ENCODE measurements at regions not wholly inside any gene's neighbourhood (a gene's known extent, or its start where the extent isn't known, plus 50 kb on each side); places are given as distances from the start of the nearest gene placed in this dataset.

DNA sequence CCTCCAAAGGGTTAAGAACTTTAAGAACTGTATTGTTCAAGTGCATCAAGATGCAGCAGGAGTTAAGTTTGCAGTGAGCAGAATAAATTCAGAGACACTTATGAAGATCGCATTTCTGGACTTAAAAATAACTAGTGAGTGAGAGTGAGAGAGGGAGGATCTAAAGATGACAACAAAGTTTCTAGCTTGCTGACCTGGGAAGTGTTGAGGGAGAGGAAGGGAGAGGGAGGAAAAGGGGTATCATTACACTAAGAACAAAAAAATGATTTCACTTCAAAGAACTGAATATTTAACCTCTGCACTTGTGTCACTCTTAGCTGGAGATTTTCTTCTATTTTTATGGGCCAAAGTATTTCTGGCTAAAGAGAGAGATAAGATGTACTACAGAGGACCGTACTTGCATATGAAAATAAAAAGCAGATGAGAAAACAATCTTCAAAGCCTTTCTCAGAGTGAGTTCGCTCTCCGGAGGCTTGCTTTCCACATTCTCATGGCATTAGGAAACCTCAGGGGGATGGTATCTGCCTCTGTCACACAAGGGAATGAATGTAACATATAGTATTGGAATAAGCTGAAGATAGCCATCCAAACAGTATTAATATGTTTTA is 91.4 kb upstream of the TJP1 start:
- FAIRE-seq, result peak; percentile 95

DNA sequence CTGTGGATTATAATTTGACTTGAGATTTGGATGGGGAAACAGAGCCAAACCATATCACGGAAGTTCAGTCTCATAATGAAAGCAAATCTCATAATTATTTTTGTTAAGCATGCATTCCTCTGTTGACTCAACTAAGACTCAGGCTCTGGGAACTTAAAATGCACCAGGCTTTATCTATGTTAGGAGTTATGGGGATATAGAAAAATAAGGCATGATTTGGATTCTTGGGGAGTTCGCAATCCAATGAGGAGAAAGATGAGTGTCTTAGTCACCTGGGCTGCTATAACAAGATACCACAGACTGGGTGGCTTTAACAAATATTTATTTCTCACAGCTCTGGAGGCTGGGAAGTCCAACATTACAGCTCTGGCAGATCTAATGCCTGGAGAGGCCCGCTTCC is 89.4 kb upstream of the TJP1 start:
- no peak for FAIRE-seq

DNA sequence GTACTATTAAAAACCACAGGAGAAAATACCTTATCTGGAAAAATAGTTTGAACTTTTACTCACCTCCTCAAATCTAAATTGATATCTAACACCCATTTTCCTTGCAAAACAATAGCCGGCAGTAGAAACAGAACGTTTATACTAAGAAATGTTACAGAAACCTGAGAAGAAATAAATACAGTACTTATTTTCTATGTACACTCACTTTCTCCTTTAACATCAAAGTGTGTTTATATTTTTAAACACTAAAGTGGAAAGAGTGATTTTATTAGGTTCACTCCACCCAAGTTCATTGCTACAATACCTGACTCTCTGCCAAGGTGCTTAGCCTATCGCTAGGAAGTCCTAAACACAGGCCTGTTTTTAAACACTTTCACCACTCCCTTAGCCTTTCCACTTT is 87.8 kb upstream of the TJP1 start:
- FAIRE-seq, result peak; percentile 97

DNA sequence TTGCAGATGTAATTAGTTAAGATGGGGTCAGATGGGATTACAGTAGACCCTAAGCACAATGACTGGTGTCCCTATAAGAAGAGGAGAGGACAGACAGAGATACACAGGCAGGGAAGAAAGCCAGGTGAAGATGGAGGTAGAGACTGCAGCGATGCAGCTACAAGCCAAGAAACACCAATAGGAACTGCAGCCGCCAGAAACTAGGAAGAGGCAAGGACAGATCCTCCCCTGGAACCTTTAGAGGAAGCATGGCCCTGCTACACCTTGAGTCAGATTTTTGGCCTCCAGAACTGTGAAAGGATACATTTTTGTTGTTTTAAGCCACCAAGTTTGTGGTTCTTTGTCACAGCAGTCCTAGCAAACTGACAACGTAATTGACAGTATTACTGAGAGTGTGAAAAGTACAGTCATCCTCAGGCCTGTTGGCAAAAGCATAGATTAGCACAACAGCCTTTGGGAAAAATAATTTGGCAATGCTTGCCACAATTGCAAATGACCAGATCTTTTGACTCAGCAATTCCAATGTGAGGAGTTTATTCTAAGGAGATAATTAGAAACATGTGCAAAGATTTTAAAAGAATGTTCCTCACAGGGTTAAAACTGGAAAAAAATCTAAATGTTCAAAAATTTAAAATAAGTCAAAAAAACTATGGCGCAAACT is 82.6 kb upstream of the TJP1 start:
- no peak for FAIRE-seq

DNA sequence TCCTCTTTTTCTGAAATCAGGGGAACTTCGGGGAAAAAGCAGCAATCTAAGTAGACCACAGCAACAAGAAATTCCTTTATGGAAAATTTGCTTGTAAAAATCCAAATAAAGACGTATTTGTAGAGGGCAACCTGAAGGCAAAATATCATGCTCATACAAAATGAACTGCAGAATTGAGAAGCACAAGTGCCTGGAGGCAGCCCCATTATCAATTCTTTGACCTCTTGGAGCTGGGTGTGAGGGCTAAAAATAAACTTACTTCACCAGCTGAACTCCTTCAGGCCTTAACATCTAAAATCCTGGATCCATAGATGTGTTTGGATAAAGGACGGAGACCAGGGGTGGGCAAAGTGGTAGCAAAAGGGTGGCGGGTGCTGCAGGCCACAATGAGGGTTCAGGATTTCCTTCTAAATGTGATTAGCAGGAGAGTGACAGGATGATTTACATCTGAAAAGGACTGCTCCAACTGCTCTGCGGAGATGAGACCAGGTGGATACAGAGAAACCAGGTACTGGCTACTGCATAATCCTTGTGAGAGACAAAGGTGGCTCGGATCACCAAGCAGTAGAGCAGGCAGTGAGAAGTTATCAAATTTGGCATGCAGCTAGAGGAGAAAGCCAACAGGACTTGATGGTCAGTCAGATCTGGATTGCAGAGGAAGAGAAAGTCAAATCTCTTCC is 81.7 kb upstream of the TJP1 start:
- FAIRE-seq, result no peak

DNA sequence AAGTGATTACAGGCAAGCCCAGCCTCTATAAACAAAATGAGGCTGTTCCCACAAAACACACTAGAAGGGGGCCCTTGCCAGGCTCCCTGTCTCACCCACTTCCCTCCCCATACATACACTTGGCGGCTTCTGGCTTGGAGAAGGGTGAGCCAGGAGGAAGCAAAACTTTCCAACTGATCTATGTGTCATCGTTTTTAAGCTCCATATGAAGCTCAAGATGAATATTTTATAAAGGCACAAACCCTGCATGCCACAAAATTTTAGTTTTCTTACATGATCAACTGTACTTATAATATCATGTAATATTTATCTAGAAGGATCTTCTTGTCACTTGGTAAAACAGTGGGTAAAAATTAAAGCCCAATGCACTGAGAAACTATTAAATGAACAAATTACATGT is 80.8 kb upstream of the TJP1 start:
- FAIRE-seq, result no peak

DNA sequence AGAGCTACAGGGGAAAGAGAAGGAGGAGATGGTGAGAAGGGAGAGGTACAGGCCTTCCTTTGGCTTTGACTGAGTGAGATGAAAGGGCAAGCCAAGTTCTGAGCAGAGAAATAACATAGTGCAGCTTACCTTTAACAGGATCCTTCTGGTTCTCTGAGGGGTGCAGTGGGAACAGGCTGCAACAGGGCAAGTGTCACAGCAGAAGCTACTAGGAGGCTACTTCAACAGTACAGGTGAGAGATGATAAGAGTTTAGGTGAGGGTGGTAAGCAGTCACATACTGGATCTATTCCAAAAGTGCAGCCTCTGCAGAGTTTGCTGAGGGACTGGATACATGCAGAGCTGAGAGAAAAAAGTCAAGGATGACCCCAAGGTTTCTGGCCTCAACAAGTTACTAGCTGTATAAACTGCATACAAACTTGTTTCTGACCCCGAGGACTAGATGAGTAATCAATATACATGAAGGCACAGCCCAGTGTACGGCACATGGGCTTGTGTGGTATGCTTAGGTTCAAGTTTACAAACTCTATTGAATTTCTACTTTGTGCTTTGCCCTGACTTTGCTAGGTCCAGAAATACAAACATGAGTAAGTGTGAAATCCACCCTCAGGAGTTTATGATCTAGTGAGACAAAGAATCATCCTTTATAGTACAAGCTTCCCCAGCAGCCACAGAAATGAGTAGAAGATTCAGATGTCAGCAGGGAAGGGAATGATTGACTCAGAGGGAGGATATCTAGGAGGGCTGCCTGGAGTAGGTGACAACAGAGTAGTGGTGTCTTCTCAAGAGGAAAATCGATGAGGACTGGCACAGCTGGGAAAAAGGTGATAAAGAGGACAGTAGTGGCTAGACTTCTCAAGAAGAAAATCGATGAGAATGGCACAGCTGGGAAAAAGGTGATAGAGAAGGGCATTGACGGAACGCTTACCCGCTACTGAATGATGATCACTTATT is 78.2 kb upstream of the TJP1 start:
- no peak for FAIRE-seq

DNA sequence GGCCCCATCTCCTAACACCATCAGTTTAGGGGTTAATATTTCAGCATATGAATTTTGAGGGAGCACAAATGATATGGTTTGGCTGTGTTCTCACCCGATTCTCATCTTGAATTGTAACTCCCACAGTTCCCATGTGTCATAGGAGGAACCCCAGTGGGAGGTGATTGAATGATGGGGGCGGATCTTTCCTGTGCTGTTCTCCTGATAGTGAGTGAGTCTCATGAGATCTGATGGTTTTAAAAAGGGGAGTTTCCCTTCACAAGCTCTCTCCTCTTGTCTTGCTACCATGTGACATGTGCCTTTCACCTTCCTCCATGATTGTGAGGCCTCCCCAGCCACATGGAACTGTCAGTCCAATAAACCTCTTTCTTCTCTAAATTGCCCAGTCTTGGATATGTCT is 73.8 kb upstream of the TJP1 start:
- FAIRE-seq, result no peak

DNA sequence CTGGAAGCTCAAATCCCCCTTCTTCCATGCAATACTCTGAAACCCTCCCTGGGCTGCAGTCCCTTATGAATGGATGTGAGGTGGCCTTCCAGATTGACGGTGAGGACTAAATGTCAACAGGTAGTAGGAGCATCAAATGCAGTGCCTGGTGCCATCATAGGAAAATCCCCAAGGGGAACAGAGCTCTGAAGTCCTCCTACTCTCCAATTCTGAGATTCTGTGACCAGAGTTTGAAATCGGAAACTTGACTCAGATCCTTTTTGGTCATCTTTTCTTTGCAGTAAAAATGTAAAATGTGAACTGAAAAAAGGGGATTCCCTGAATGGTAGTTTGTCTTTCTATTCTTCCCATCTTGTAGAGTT is 68.8 kb upstream of the TJP1 start:
- no peak for FAIRE-seq

DNA sequence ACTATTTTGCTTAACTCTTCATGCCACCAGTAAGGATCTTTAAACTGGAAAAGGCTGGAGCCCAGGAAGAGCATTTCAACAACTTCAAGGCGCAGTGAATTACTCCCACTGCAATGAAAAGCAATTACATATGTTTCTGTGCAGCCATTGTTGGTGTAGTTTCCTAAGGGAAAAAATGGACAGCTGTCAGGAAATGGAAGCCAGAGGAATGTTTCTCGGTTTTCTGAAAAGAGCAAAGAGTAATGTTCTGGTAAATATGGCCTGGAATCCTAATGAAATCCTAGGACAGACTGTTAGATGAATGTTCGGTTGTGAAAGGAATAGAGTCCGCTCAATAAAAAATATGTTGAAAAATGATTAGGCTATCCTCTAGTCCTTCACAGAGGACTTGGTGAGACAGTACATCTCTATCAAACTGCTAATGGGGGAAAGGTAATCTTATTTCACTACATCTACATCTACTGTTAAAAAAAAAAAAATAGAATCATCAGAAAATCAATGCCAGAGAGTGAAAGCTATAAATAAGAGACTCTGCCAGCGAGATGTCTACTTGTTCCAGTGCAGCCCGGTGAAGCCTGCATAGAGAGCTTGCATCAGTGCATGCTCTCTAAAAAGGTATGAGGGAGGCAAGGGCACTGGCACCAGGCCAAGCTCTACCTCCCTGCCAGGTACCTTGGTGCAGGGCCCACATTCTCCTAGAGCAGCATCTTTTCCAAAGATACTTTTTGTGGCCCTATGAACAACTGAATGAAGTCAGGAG is 68.2 kb upstream of the TJP1 start:
- no peak for FAIRE-seq

DNA sequence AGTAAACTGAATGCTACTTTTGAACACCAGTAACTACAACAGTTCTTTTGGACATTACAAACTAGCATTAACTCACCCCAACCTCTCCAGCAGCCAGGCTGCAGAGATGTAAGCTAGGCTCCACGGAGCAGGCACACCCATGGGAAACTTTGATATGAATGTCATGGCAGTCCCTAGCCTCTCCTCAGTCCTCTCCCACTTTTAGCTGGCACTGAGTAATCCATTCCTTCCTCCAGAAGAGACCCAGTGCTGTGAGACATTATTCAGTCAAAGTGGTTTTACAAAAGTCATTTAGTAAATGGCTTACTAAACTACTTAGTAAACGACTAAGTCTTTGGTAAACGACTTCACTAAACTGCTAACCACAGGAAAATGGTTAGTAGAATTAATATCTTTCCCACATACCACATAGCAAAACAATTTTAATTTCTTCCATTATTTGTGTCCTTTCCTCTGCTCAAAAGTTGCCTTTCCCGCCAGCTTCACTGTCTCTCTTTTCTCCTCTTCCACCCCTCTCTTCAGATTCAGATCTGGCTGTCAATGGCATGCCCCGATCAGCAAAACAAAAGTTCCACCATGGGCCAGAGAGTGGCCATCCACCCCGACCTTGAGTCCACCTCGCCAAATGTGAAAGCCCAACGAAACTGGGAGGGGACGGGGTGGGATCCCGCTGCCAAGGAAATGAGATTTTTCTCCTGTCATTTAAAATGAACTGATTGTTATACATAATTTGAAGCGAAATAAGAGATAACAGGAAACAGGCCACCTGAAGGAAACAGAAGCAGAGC is 67.5 kb upstream of the TJP1 start:
- no peak for FAIRE-seq

DNA sequence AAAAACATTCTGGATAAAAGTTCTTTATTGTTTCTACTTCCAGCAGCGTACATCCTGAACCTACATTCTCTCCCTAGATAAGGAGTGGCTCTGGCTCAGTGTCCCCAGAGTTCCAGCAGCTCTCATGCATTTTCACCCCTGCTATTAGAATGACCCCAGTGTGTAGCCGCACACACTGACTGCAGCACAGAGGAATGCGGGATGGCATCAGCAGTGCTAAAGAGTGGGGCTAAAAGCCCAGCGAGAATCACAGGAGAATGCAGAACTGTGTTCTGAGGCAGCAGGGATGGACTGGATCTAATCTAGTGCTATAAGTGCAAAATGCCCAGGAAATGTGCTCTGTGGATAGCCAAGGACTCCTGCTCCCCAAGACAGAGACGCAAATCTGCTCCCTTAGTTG is 66.4 kb upstream of the TJP1 start:
- FAIRE-seq, result no peak

DNA sequence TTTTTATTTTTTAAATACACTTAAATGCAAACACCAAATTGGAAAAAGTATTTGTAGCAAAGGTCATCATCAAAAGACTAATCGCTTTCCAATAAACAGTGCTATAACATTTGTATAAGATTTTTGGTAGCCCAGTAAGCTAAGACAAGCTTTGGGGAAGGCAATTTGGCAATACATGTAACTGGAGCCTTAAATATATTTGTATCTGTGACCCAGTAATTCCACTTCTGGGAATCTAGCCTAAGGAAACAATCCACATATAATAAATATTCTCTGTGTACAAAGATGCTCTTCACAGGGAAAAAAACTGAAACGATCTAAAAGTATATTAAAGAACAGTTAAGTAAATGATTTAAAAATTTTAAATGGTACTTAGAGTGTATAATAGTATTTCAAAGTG is 65.5 kb upstream of the TJP1 start:
- FAIRE-seq, result no peak

DNA sequence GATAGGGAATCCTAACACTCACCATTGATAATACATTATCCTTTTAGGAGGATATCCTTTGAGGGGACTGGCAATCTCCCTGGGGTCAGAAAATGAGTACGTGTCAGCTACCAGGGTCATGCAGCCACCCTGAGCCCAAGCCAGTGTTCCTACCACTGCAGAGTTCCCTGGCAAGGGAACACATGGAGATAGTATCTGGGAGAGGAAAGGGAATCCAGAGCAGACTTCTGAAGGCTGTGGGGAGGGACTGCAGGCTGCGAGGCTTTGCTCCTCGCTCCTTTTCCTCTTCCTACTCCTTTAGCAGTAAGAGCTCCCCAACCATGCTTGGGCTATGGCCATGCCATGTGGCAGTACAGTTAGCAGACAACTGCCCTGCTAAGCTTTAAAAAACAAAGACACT is 62.9 kb upstream of the TJP1 start:
- no peak for FAIRE-seq

DNA sequence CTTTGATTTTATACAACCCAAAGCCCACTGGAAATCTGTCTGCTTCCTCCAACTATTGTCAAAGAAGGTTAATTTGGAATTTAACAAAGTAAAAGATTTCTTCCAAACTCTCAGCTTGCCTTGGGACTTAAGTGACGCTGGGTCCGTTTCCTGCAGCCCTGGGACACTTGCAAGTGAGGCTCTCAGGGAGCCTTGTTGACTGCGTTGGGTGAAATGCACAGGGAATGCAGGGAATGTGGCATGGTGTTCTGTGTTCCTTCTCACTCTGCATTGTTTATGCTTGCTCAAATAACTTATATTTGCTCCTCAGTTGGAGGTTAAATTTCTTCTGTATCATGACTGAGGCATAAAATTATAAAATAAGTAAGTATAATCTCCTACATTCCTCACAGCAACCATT is 60.9 kb upstream of the TJP1 start:
- no peak for FAIRE-seq

DNA sequence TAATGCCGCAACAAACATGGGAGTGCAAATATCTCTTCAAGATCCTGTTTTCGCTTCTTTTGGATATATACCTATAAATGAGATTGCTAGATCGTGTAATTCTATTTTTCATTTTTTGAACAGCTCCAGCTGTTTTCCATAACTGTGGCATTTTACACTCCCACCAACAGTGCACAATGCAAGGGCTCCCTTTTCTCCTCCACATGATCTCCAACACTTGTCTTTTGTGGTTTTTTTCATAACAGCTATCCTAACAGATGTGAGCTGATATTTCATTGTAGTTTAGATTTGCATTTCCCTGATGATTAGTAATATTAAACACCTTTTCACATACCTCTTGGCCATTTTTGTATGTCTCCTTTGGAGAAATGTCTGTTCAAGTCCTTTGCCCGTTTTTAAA is 58.6 kb upstream of the TJP1 start:
- no peak for FAIRE-seq

DNA sequence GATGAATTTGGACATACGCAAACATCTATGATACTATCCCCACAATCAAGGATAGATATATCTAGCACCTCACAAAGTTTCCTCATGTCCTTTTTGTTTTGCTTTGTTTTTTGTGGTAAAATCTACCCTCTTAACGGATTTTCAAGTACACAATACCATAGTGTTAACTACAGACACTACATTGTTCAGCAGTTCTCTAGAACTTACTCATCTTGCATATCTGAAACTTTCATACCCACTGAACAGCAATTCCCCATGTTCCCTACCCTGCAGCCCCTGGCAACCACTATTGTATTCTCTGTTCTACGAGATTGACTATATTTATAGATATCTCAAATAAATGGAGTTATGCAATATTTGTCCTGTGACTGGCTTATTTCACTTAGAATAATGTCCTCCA is 58.1 kb upstream of the TJP1 start:
- no peak for FAIRE-seq

DNA sequence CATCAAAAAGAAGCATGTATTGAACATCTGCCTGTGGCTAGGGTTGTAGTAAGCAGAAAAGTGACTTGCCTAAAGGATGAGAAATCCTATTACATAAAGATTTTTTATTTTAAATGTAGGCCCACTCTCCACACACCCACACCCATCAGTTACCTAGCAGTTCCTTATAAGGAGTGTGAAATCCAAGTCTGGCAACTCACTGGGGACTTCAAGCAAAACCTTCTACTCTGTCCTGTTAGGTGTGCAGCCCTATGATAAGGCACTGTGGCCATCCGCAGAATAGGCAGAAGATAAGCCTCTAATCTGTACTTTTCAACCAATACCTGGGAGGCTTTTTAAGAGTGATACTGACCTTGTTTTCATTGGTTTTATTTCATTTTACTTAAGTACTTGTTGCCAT is 52.7 kb upstream of the TJP1 start:
- no peak for FAIRE-seq

DNA sequence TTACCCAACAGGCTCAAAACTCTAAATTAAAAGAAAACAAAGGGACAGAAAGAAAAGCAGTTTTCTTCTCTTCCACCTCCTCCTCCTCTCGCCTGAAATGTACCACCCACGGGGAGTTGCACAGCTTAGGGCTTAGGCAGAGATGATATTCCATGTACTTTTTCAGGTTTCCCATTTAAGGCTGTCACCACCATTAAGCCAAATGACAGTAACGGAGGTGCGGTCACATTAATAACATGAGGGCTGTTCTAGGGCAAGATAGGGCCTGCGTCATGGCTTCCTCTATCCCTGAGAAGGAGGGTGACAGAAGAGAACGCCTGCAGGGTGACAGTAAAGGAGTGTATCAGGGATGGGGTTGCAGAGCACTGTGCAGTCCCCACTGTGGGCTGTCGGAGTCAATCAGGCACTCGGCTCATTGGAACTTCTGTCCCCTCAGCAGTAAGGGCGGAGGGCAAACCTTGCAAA is 51.7 kb upstream of the TJP1 start:
- FAIRE-seq, result no peak

DNA sequence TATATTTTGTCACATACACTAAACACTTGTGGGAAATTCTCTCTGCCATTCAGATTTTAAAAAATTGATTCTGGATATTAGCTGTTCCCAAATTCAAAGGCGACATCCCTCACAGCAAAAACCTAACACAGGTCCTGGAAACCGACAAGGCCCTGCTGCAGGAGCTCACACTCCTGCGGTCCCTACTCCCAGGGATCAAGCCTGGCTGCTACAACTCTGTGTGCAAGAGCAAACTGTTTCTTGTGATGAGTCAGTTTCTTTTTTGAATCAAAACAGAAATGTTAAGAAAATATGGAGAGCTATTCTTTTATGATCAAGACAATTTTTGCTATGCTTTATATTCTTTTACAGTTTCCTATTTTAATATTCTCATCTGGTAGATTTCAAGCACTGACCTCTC is 51.0 kb upstream of the TJP1 start:
- no peak for FAIRE-seq

DNA sequence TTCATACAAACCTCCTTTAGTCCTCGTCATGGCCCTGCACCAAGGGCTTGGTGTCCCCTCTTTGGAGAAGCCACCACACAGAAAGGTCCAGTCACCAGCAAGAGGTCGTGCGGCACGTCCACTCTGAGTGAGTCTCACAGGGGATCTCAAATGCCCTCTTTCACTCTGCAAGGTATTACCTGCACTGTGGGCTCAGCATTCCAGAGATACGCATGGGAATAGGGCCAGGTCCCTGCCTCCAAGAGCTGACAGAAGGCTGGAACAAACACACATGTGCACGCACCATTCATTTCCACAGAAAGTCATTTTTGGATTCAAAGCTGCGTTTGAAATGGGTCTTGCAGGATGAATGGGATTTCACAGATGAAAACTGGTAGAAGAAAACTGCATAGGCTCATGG is 50.4 kb upstream of the TJP1 start:
- FAIRE-seq, result no peak

Measured in endometrium (tissue), 2 donors.